CD14-positive monocyte (primary cell): ENCODE measurements at regions not wholly inside any gene's neighbourhood (a gene's known extent, or its start where the extent isn't known, plus 50 kb on each side); places are given as distances from the start of the nearest gene placed in this dataset.

Source experiments
- DNase-seq, 3 donors: peaks; one replicate each; pipeline ENCODE4 v3.0.0-alpha.2; 2011 to 2022
- H2AFZ ChIP-seq: 2 replicates; pipeline ENCODE4 v1.6.0; 2012; ENCODE audit warnings: mild to moderate bottlenecking, low read depth, low read length, inconsistent platforms; ENCODE audit not compliant: insufficient read depth, poor library complexity, severe bottlenecking
- H3K27ac ChIP-seq, 2 donors: 1 replicate in 1 of 2; 2 replicates in 1 of 2; pipeline ENCODE4 v1.5.1; 2012 to 2013; ENCODE audit warnings: low read length in 2 of 2, control low read depth in 1 of 2, inconsistent platforms in 1 of 2, low read depth in 1 of 2, mild to moderate bottlenecking in 1 of 2
- H3K27me3 ChIP-seq, 2 donors: one replicate each; pipeline versions ENCODE4 v1.6.0 to v1.6.1; 2011 to 2013; ENCODE audit warnings: low read length in 2 of 2; ENCODE audit not compliant: control insufficient read depth in 2 of 2, insufficient read depth in 2 of 2
- H3K36me3 ChIP-seq, 2 donors: replicated peaks in 1 of 2; 1 replicate in 1 of 2; 2 replicates in 1 of 2; pipeline versions ENCODE4 v1.5.1 to v1.6.1; 2012 to 2013; ENCODE audit warnings: low read length in 2 of 2, control low read depth in 1 of 2, inconsistent platforms in 1 of 2, mild to moderate bottlenecking in 1 of 2; ENCODE audit not compliant: insufficient read depth in 2 of 2, control insufficient read depth in 1 of 2
- H3K4me1 ChIP-seq, 2 donors: 1 replicate in 1 of 2; 2 replicates in 1 of 2; pipeline versions ENCODE4 v1.5.1 to v1.6.1; 2012 to 2013; ENCODE audit warnings: low read length in 2 of 2, control low read depth in 1 of 2, inconsistent platforms in 1 of 2, mild to moderate bottlenecking in 1 of 2, moderate library complexity in 1 of 2; ENCODE audit not compliant: insufficient read depth in 2 of 2, control insufficient read depth in 1 of 2
- H3K4me2 ChIP-seq: replicated peaks from 2 replicates; pipeline ENCODE3; 2012; ENCODE audit warnings: low read length, moderate library complexity, mild to moderate bottlenecking; ENCODE audit not compliant: poor library complexity, severe bottlenecking; ENCODE audit errors: extremely low read depth
- H3K4me3 ChIP-seq, 3 experiments: fragments of 200-600 bp in 1 of 3; sonication (generic) in 1 of 3; replicated peaks in 1 of 3; 1 replicate in 2 of 3; 2 replicates in 1 of 3; pipeline ENCODE4 v1.5.1; 2011 to 2013; ENCODE audit warnings: low read length in 3 of 3, mild to moderate bottlenecking in 3 of 3, control low read depth in 2 of 3, low read depth in 2 of 3, inconsistent platforms in 1 of 3, moderate library complexity in 1 of 3
- H3K79me2 ChIP-seq: 2 replicates; pipeline ENCODE4 v1.6.0; 2012; ENCODE audit warnings: mild to moderate bottlenecking, control low read depth, inconsistent platforms, low read length, moderate library complexity; ENCODE audit not compliant: insufficient read depth
- H3K9ac ChIP-seq: 2 replicates; pipeline ENCODE4 v1.6.0; 2017; ENCODE audit warnings: low read length, mild to moderate bottlenecking; ENCODE audit not compliant: insufficient read depth, poor library complexity, severe bottlenecking
- H3K9me3 ChIP-seq, 2 donors: replicated peaks in 1 of 2; 1 replicate in 1 of 2; 2 replicates in 1 of 2; pipeline versions ENCODE4 v1.5.1 to v1.6.1; 2012 to 2013; ENCODE audit warnings: low read length in 2 of 2, control low read depth in 1 of 2; ENCODE audit not compliant: control insufficient read depth in 1 of 2, insufficient read depth in 1 of 2
- H4K20me1 ChIP-seq: 2 replicates; pipeline ENCODE4 v1.6.0; 2012; ENCODE audit warnings: mild to moderate bottlenecking, low read length, control low read depth, moderate library complexity; ENCODE audit not compliant: insufficient read depth
- H3K27ac Mint-ChIP-seq, 7 donors: one replicate each; pipeline ENCODE4 v1.8.0; 2020; ENCODE audit warnings: mild to moderate bottlenecking in 7 of 7, mixed read lengths in 7 of 7, moderate library complexity in 6 of 7, inconsistent platforms in 2 of 7
- H3K27me3 Mint-ChIP-seq, 3 donors: one replicate each; pipeline ENCODE4 v1.8.0; 2021 to 2022; ENCODE audit warnings: low read depth in 3 of 3, mild to moderate bottlenecking in 3 of 3, mixed read lengths in 3 of 3, moderate library complexity in 3 of 3, inconsistent platforms in 1 of 3
- H3K36me3 Mint-ChIP-seq, 2 donors: one replicate each; pipeline ENCODE4 v1.8.0; 2020; ENCODE audit warnings: mixed read lengths in 2 of 2, inconsistent platforms in 1 of 2, mild to moderate bottlenecking in 1 of 2
- H3K4me1 Mint-ChIP-seq: one replicate; pipeline ENCODE4 v1.8.0; 2020; ENCODE audit warnings: mild to moderate bottlenecking, mixed read lengths
- H3K4me3 Mint-ChIP-seq, 2 donors: one replicate each; pipeline ENCODE4 v1.8.0; 2020; ENCODE audit warnings: mild to moderate bottlenecking in 2 of 2, mixed read lengths in 2 of 2, moderate library complexity in 1 of 2
- H3K9me3 Mint-ChIP-seq, 7 donors: one replicate each; pipeline ENCODE4 v1.8.0; 2020 to 2022; ENCODE audit warnings: mixed read lengths in 7 of 7, mild to moderate bottlenecking in 6 of 7, moderate library complexity in 6 of 7, inconsistent platforms in 2 of 7
- WGBS: methylation state at CpG from one replicate; pipeline ENCODE4 v1.1.5; 2013; ENCODE audit warnings: missing lambda C conversion rate; ENCODE audit not compliant: insufficient coverage; 5-methylcytosine and 5-hydroxymethylcytosine counted together
- intact Hi-C, 2 donors: fragments of 100-400 bp; cut with micrococcal nuclease; formaldehyde crosslinking; loops; one replicate each; pipeline versions ENCODE4 v1.15.0 to v1.15.1; 2023
- TF ChIP-seq, protein P1 (sequence below): fragments of 200-600 bp; IDR thresholded peaks from one replicate; pipeline ENCODE4 v1.8.0; 2022; ENCODE audit warnings: antibody characterized with exemption, mild to moderate bottlenecking

DNA sequence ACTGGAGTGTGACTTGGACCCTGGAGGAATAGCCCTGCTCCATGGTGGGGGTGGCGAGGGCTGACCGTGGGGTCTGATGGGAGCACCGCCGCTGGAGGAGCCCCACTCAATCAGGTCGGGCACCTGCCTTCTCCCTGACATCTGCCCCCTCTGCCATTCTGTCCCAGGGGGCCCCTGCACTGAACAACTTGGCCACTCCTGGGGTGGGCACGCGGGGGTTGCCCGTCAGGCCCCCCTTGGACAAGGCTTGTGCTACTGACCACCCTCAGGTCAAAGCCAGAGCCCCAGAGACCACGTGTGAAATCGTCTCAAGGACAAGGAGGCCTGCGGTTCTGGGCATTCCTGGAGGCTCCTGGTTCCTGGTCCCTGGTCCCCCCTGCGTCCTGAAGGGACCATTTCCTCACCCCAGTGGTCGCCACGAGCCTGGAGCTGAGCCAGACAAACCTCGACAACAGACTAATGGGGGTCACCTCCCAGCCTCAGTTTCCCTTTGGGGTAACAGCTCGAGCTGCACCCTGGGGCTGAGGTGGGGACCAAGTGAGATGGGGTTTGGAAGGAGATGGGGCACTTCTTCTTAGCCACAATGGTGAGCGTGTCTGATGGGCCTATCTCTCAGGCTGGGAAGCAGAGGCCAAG is 73.4 kb upstream of the RNU6ATAC start:
- TF ChIP-seq, protein P1, sequence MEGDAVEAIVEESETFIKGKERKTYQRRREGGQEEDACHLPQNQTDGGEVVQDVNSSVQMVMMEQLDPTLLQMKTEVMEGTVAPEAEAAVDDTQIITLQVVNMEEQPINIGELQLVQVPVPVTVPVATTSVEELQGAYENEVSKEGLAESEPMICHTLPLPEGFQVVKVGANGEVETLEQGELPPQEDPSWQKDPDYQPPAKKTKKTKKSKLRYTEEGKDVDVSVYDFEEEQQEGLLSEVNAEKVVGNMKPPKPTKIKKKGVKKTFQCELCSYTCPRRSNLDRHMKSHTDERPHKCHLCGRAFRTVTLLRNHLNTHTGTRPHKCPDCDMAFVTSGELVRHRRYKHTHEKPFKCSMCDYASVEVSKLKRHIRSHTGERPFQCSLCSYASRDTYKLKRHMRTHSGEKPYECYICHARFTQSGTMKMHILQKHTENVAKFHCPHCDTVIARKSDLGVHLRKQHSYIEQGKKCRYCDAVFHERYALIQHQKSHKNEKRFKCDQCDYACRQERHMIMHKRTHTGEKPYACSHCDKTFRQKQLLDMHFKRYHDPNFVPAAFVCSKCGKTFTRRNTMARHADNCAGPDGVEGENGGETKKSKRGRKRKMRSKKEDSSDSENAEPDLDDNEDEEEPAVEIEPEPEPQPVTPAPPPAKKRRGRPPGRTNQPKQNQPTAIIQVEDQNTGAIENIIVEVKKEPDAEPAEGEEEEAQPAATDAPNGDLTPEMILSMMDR: no peak
- Histone ChIP-seq H3K36me3 (no peaks in the 10 kb centered on the region), H3K27me3 (peaks cover 0 to 13% of the 10 kb centered on the region in 2 donors), H2AFZ (no peak overlapping the region), H3K4me2 (no peak overlapping the region), H3K79me2 (no peaks in the 10 kb centered on the region), H3K9ac (no peak overlapping the region), H3K9me3 (no peaks in the 10 kb centered on the region), H3K4me1 (peaks cover under 1 to 12% of the 10 kb centered on the region in 2 donors), H3K4me3 (no peak overlapping the region), H4K20me1 (no peaks in the 10 kb centered on the region), H3K27ac (no peak overlapping the region)
- Mint-ChIP-seq H3K27ac (no peak overlapping the region), H3K4me1 (peaks cover 6% of the 10 kb centered on the region), H3K9me3 (no peaks in the 10 kb centered on the region), H3K27me3 (peaks cover 21 to 27% (median 23%) of the 10 kb centered on the region in 3 donors), H3K36me3 (no peaks in the 10 kb centered on the region), H3K4me3 (no peak overlapping the region)
- intact Hi-C loops: no loop called here
- no peak for DNase-seq
- WGBS: 97% methylated on average over 12 of the region's 17 CpGs

DNA sequence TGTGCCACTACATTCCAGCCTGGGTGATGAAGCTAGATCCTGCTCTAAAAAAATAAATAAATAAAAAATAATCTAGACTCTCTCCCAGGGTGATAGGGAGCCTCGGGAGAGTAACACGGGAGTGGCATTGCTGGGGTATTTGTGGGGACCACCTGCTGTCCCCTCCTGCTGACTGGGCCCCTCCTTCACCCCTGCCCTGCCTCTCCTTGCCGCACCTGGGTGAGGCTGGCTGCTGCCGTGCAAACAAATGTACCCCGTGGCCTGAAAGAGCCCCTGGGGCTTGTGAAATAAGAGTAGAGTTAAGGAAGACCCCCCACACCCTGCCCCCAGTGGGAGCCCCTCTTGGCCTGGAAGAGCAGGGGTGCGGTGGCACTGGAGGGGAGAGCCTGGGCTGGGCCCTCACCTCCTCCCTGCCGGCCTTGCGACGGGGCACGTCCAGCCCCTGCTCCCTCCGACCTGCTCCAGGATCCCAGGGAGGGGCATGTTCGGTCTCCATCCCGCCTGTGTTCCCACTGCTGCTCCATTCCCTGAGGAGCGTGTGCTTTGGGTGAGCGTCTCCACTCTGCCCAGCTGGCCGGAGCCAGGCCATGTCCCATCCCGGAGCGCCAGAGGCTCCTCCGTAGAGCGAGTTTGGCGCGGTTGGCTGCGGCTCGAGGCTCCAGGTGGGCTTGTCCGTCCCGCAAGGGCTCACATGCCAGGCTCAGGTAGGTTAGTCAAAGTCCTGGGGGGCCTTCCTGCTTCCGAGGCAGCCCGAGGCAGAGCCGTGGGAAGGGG is 75.0 kb upstream of the RNU6ATAC start:
- no peak overlapping the region for H3K9ac ChIP-seq
- no peaks in the 10 kb centered on the region for H3K9me3 ChIP-seq
- Mint-ChIP-seq H3K9me3 (no peaks in the 10 kb centered on the region), H3K36me3 (no peaks in the 10 kb centered on the region), H3K4me1 (peaks cover 22% of the 10 kb centered on the region), H3K4me3 (peak overlapping the region in 1 of 2 donors; percentile 51), H3K27me3 (peaks cover 23 to 25% (median 24%) of the 10 kb centered on the region in 3 donors), H3K27ac (no peak overlapping the region)
- H3K79me2 ChIP-seq: no peaks in the 10 kb centered on the region
- no peak for DNase-seq
- WGBS: 93% methylated on average over 18 of the region's 29 CpGs
- no peak overlapping the region for H3K27ac ChIP-seq
- no peaks in the 10 kb centered on the region for H3K36me3 ChIP-seq
- H2AFZ ChIP-seq: no peak overlapping the region
- H3K27me3 ChIP-seq: peaks cover 0 to 13% of the 10 kb centered on the region in 2 donors
- no peak overlapping the region for H3K4me3 ChIP-seq
- H4K20me1 ChIP-seq: no peaks in the 10 kb centered on the region
- H3K4me1 ChIP-seq: peaks cover 16 to 28% of the 10 kb centered on the region in 2 donors
- TF ChIP-seq, protein P1: no peak
- no peak overlapping the region for H3K4me2 ChIP-seq
- intact Hi-C loops: no loop called here
